GM12878 (cell line): ENCODE measurements at regions not wholly inside any gene's neighbourhood (a gene's known extent, or its start where the extent isn't known, plus 50 kb on each side); places are given as distances from the start of the nearest gene placed in this dataset.

Source experiments
- ATAC-seq: fragments of 200-7000 bp; cut with Tn5 transposase; 3 replicates; pipeline ENCODE4 v1.9.1; 2020; ENCODE audit warnings: mild to moderate bottlenecking, moderate library complexity
- BruUV-seq: library from RNA; stranded (reverse); fragments of 400-500 nt; replicated peaks from 2 replicates; lab custom pipeline; 2021; lab: Mats Ljungman, UMichigan
- CTCF ChIA-PET: fragments of 300-600 bp; sonication (Branson Sonifier 250); formaldehyde crosslinking; extraction: SDS; loops from one replicate; lab custom pipeline; 2021; ENCODE audit warnings: inconsistent platforms; lab: Yijun Ruan, JAX
- POLR2A ChIA-PET: fragments of 350-600 bp; formaldehyde crosslinking; extraction: SDS; loops from one replicate; lab custom pipeline; 2021; ENCODE audit warnings: inconsistent platforms; lab: Charles Lee
- RAD21 ChIA-PET: fragments of 300-600 bp; sonication (Branson Sonifier 250); formaldehyde crosslinking; loops from one replicate; lab custom pipeline; 2023; ENCODE audit warnings: antibody characterized with exemption; ENCODE audit not compliant: unreplicated experiment; lab: Charles Lee
- SMC1A ChIA-PET: fragments of 300-600 bp; sonication (Branson Sonifier 250); formaldehyde crosslinking; loops from one replicate; lab custom pipeline; 2023; ENCODE audit not compliant: unreplicated experiment, uncharacterized antibody; lab: Charles Lee
- DNase-seq: peaks from one replicate; pipeline ENCODE4 v3.0.0-alpha.2; 2011; ENCODE audit warnings: low read depth, low spot score
- FAIRE-seq: peaks from 3 replicates; lab custom pipeline; 2011; peaks lifted over from hg19 to GRCh38; lab: Jason Lieb, UNC
- H2AFZ ChIP-seq: 2 replicates; pipeline ENCODE4 v1.6.0; 2011; ENCODE audit warnings: low read depth, low read length, control low read depth; ENCODE audit not compliant: control insufficient read depth
- H3K27ac ChIP-seq: 2 replicates; pipeline ENCODE4 v1.5.1; 2011; ENCODE audit warnings: control low read depth; ENCODE audit not compliant: control insufficient read depth, insufficient read depth
- H3K27me3 ChIP-seq, 2 experiments: replicated peaks in 1 of 2; 2 replicates each; pipeline versions ENCODE4 v1.6.0 to v1.6.1; 2011; ENCODE audit warnings: low read length in 1 of 2; ENCODE audit not compliant: control insufficient read depth in 2 of 2, insufficient read depth in 2 of 2
- H3K36me3 ChIP-seq, 2 experiments: 2 replicates each; pipeline ENCODE4 v1.5.1; 2011; ENCODE audit warnings: low read length in 1 of 2; ENCODE audit not compliant: control insufficient read depth in 2 of 2, insufficient read depth in 2 of 2
- H3K4me1 ChIP-seq: 2 replicates; pipeline ENCODE4 v1.6.1; 2011; ENCODE audit warnings: mild to moderate bottlenecking, low read length, moderate library complexity, mixed read lengths; ENCODE audit not compliant: control insufficient read depth, insufficient read depth
- H3K4me2 ChIP-seq: 2 replicates; pipeline ENCODE4 v1.6.0; 2011; ENCODE audit warnings: control low read depth; ENCODE audit not compliant: control insufficient read depth, insufficient read depth
- H3K4me3 ChIP-seq: fragments of 200-600 bp; sonication (generic); 2 replicates; pipeline ENCODE4 v1.5.1; 2016
- H3K79me2 ChIP-seq: 2 replicates; pipeline ENCODE4 v1.6.0; 2011; ENCODE audit warnings: low read length; ENCODE audit not compliant: control insufficient read depth, insufficient read depth
- H3K9ac ChIP-seq: 2 replicates; pipeline ENCODE4 v1.8.0; 2011; ENCODE audit warnings: low read length, control low read depth, mixed read lengths; ENCODE audit not compliant: control insufficient read depth, insufficient read depth
- H3K9me3 ChIP-seq: replicated peaks from 3 replicates; pipeline ENCODE4 v1.5.1; 2011; ENCODE audit warnings: mild to moderate bottlenecking, low read length; ENCODE audit not compliant: control insufficient read depth, insufficient read depth
- H4K20me1 ChIP-seq: 2 replicates; pipeline ENCODE4 v1.6.0; 2011; ENCODE audit not compliant: control insufficient read depth, insufficient read depth
- CBX3 ChIP-seq: fragments of 200-600 bp; sonication (generic); IDR thresholded peaks from 2 replicates; pipeline ENCODE4 v1.6.1; 2016; ENCODE audit warnings: low read depth, borderline replicate concordance
- CREB1 ChIP-seq: IDR thresholded peaks from 2 replicates; pipeline ENCODE4 v1.6.1; 2012; ENCODE audit warnings: low read depth, mild to moderate bottlenecking, inconsistent platforms
- EZH2 ChIP-seq: IDR thresholded peaks from 2 replicates; pipeline ENCODE4 v1.6.1; 2012; ENCODE audit warnings: low read depth, mild to moderate bottlenecking, control low read depth, inconsistent platforms, low read length, borderline replicate concordance; ENCODE audit not compliant: control insufficient read depth
- FOXK2 ChIP-seq: fragments of 450-650 bp; IDR thresholded peaks from 2 replicates; pipeline ENCODE4 v1.6.1; 2017; ENCODE audit warnings: mild to moderate bottlenecking, moderate library complexity
- MAX ChIP-seq: IDR thresholded peaks from 2 replicates; pipeline ENCODE4 v1.6.1; 2012; ENCODE audit warnings: low read depth, low read length, improper control_type of control experiment
- MYB ChIP-seq: fragments of 150-350 bp; IDR thresholded peaks from 2 replicates; pipeline ENCODE4 v1.6.1; 2014; ENCODE audit warnings: mild to moderate bottlenecking, low read depth, low read length, borderline replicate concordance
- PAX8 ChIP-seq: fragments of 450-650 bp; IDR thresholded peaks from 2 replicates; pipeline ENCODE4 v1.6.1; 2017; ENCODE audit warnings: mild to moderate bottlenecking, moderate library complexity
- PML ChIP-seq: IDR thresholded peaks from 2 replicates; pipeline ENCODE4 v1.6.1; 2012; ENCODE audit warnings: low read length, inconsistent platforms
- RAD51 ChIP-seq: fragments of 450-650 bp; IDR thresholded peaks from 2 replicates; pipeline ENCODE4 v1.6.1; 2016; ENCODE audit warnings: moderate library complexity, mild to moderate bottlenecking, inconsistent platforms
- SMAD1 ChIP-seq: fragments of 450-650 bp; IDR thresholded peaks from 2 replicates; pipeline ENCODE4 v1.6.1; 2018; ENCODE audit warnings: mild to moderate bottlenecking, low read depth; ENCODE audit not compliant: partially characterized antibody
- SREBF2 ChIP-seq: IDR thresholded peaks from 2 replicates; pipeline ENCODE4 v1.6.1; 2012; ENCODE audit warnings: mild to moderate bottlenecking, low read length
- STAT3 ChIP-seq: IDR thresholded peaks from 2 replicates; pipeline ENCODE4 v1.6.1; 2011; ENCODE audit warnings: low read depth, low read length, improper control_type of control experiment
- SUZ12 ChIP-seq: fragments of 200-600 bp; sonication (generic); IDR thresholded peaks from one replicate; pipeline ENCODE4 v1.6.1; 2018; ENCODE audit warnings: antibody characterized with exemption, mild to moderate bottlenecking; ENCODE audit not compliant: unreplicated experiment
- TCF7 ChIP-seq: IDR thresholded peaks from 2 replicates; pipeline ENCODE4 v1.6.1; 2014; ENCODE audit warnings: antibody characterized with exemption, borderline replicate concordance
- ZNF24 ChIP-seq: fragments of 450-650 bp; IDR thresholded peaks from 2 replicates; pipeline ENCODE4 v1.6.1; 2017; ENCODE audit warnings: antibody characterized with exemption, mild to moderate bottlenecking
- WGBS: methylation state at CpG from one replicate; pipeline ENCODE4 v1.1.6; 2016; ENCODE audit warnings: low lambda C conversion rate; ENCODE audit not compliant: insufficient replicate concordance, insufficient coverage; ENCODE audit errors: missing lambda C conversion rate; 5-methylcytosine and 5-hydroxymethylcytosine counted together
- in situ Hi-C: fragments of 300-500 bp; cut with MboI; formaldehyde crosslinking; loops from 9 replicates; pipeline ENCODE4 v1.14.3; 2018; ENCODE audit warnings: mixed read lengths
- intact Hi-C: fragments of 100-400 bp; cut with micrococcal nuclease; formaldehyde crosslinking; loops from one replicate; pipeline ENCODE4 v1.14.2; 2022; ENCODE audit not compliant: unreplicated experiment
- TF ChIP-seq, protein P1 (sequence below): fragments of 450-650 bp; IDR thresholded peaks from 2 replicates; pipeline ENCODE4 v1.6.1; 2017; ENCODE audit warnings: mild to moderate bottlenecking, moderate library complexity
- TF ChIP-seq, protein P2 (sequence below): IDR thresholded peaks from 2 replicates; pipeline ENCODE4 v1.6.1; 2011; ENCODE audit warnings: mild to moderate bottlenecking, low read depth, low read length, moderate library complexity; ENCODE audit not compliant: insufficient replicate concordance

- RAD21 ChIA-PET: interaction anchor here (1.1 to 2.2 kb wide), 7 partner anchors 98 to 677 kb away, joined by 3 to 18 read pairs (median 4); no protein-coding TSS in a partner anchor
- Histone ChIP-seq H3K79me2 (no peaks in the 10 kb centered on the region), H4K20me1 (no peaks in the 10 kb centered on the region), H3K9ac (no peak overlapping the region), H3K4me1 (no peaks in the 10 kb centered on the region), H3K36me3 (no peaks in the 10 kb centered on the region), H3K4me3 (no peak overlapping the region), H3K4me2 (no peak overlapping the region), H2AFZ (no peak overlapping the region), H3K9me3 (no peaks in the 10 kb centered on the region), H3K27me3 (no peaks in the 10 kb centered on the region), H3K27ac (no peak overlapping the region)
- WGBS: 0% methylated on average over 1 of the region's 3 CpGs
- SMC1A ChIA-PET: interaction anchor here (0.6 to 2.9 kb wide), 13 partner anchors 74 to 345 kb away, joined by 3 to 8 read pairs (median 4); no protein-coding TSS in a partner anchor
- in situ Hi-C loops (no loop called here), intact Hi-C loops (loop anchor here (10.0 kb wide), 1 partner anchor 670 kb away; no protein-coding TSS in a partner anchor)
- ATAC-seq (no peak), FAIRE-seq (no peak)
- POLR2A ChIA-PET: interaction anchor here (0.6 to 0.8 kb wide), 3 partner anchors 98 to 828 kb away, joined by 3 to 5 read pairs (median 3); no protein-coding TSS in a partner anchor
- CTCF ChIA-PET: interaction anchor here (0.8 to 1.3 kb wide), 4 partner anchors 10 to 345 kb away, joined by 3 to 13 read pairs (median 6); no protein-coding TSS in a partner anchor
- BruUV-seq: no TSS peak
- TF ChIP-seq TCF7: no peak
- TF ChIP-seq MYB: no peak
- no peak for TF ChIP-seq CBX3
- no peak for TF ChIP-seq SREBF2
- no peak for TF ChIP-seq FOXK2
- TF ChIP-seq PML: no peak
- TF ChIP-seq SUZ12: no peak
- TF ChIP-seq SMAD1: no peak
- TF ChIP-seq CREB1: no peak
- TF ChIP-seq ZNF24: no peak
- TF ChIP-seq EZH2: no peak
- TF ChIP-seq RAD51: no peak
- no peak for TF ChIP-seq PAX8
- TF ChIP-seq, protein P1, sequence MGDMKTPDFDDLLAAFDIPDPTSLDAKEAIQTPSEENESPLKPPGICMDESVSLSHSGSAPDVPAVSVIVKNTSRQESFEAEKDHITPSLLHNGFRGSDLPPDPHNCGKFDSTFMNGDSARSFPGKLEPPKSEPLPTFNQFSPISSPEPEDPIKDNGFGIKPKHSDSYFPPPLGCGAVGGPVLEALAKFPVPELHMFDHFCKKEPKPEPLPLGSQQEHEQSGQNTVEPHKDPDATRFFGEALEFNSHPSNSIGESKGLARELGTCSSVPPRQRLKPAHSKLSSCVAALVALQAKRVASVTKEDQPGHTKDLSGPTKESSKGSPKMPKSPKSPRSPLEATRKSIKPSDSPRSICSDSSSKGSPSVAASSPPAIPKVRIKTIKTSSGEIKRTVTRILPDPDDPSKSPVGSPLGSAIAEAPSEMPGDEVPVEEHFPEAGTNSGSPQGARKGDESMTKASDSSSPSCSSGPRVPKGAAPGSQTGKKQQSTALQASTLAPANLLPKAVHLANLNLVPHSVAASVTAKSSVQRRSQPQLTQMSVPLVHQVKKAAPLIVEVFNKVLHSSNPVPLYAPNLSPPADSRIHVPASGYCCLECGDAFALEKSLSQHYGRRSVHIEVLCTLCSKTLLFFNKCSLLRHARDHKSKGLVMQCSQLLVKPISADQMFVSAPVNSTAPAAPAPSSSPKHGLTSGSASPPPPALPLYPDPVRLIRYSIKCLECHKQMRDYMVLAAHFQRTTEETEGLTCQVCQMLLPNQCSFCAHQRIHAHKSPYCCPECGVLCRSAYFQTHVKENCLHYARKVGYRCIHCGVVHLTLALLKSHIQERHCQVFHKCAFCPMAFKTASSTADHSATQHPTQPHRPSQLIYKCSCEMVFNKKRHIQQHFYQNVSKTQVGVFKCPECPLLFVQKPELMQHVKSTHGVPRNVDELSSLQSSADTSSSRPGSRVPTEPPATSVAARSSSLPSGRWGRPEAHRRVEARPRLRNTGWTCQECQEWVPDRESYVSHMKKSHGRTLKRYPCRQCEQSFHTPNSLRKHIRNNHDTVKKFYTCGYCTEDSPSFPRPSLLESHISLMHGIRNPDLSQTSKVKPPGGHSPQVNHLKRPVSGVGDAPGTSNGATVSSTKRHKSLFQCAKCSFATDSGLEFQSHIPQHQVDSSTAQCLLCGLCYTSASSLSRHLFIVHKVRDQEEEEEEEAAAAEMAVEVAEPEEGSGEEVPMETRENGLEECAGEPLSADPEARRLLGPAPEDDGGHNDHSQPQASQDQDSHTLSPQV: no peak
- TF ChIP-seq MAX: no peak
- no peak for TF ChIP-seq STAT3
- TF ChIP-seq, protein P2, sequence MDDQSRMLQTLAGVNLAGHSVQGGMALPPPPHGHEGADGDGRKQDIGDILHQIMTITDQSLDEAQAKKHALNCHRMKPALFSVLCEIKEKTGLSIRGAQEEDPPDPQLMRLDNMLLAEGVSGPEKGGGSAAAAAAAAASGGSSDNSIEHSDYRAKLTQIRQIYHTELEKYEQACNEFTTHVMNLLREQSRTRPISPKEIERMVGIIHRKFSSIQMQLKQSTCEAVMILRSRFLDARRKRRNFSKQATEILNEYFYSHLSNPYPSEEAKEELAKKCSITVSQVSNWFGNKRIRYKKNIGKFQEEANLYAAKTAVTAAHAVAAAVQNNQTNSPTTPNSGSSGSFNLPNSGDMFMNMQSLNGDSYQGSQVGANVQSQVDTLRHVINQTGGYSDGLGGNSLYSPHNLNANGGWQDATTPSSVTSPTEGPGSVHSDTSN: no peak
- TF ChIP-seq, all 136 proteins: peak for 0
- no peak for DNase-seq
Observed at GRCh38 chr9:22815246-22815645, 368.6 kb downstream of the DMRTA1 start.
